ENCODE measurements at regions not wholly inside any gene's neighbourhood (a gene's known extent, or its start where the extent isn't known, plus 50 kb on each side); places are given as distances from the start of the nearest gene placed in this dataset.
"Not testable (repeated sequence)": the region's sequence is repeated elsewhere in the genome, so short reads cannot be mapped to it uniquely, and the experiment has no call there.

DNA sequence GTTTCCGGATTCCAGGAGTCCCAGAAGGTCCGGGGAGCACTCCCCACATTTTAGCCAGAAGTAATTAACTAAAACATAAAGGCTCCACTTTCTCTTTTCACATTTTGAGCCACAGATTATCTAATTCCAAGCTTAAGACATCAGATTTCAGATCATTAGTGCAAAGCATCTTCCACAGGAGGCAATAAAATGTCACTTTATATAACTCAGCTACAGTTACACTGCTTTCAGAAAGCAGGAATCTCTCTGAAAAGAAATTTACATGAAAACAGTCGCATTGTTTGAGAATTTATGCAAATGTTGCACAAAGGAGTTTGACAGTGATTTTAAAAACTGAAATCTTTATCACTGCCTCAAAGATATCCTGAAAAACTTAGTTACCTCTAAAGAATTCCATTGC is 99.7 kb downstream of the LMO4 start:
- no peaks in the 10 kb centered on the region for H3K36me3 ChIP-seq (ENCODE audit: insufficient read depth, low read length)
- H3K9me2 ChIP-seq (ENCODE audit: insufficient read depth, low read length), result no peaks in the 10 kb centered on the region
- POLR2A ChIA-PET, result interaction anchor here (1.5 kb wide), 1 partner anchor 10 kb away, joined by 8 read pairs; no protein-coding TSS in a partner anchor
- no peaks in the 10 kb centered on the region for H3K79me2 ChIP-seq (ENCODE audit: insufficient read depth, low read depth, low read length)
- no peak overlapping the region for H3K4me3 ChIP-seq (ENCODE audit: low read depth, low read length, poor library complexity, severe bottlenecking)
- H2AFZ ChIP-seq (ENCODE audit: low read length), result no peak overlapping the region
- H3K9me3 ChIP-seq (ENCODE audit: low read length), result no peaks in the 10 kb centered on the region
- no peak overlapping the region for H3K4me2 ChIP-seq (ENCODE audit: low read length)
- H3K27ac ChIP-seq (ENCODE audit: low read depth, low read length, poor library complexity, severe bottlenecking), result no peak overlapping the region
- BruUV-seq (replicated peaks), result no TSS peak
- DNase-seq (ENCODE audit: low spot score), result no peak
- H4K20me1 ChIP-seq (ENCODE audit: insufficient read depth, low read length), result no peaks in the 10 kb centered on the region
- TF ChIP-seq, protein P1, sequence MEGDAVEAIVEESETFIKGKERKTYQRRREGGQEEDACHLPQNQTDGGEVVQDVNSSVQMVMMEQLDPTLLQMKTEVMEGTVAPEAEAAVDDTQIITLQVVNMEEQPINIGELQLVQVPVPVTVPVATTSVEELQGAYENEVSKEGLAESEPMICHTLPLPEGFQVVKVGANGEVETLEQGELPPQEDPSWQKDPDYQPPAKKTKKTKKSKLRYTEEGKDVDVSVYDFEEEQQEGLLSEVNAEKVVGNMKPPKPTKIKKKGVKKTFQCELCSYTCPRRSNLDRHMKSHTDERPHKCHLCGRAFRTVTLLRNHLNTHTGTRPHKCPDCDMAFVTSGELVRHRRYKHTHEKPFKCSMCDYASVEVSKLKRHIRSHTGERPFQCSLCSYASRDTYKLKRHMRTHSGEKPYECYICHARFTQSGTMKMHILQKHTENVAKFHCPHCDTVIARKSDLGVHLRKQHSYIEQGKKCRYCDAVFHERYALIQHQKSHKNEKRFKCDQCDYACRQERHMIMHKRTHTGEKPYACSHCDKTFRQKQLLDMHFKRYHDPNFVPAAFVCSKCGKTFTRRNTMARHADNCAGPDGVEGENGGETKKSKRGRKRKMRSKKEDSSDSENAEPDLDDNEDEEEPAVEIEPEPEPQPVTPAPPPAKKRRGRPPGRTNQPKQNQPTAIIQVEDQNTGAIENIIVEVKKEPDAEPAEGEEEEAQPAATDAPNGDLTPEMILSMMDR (conservative IDR thresholded peaks at IDR 0.05; ENCODE audit: low read length), result no peak
- no peak for TF ChIP-seq EZH2phosphoT487 (IDR thresholded peaks at IDR 0.05; ENCODE audit: borderline replicate concordance, low read depth, low read length)
- intact Hi-C loops (cut with micrococcal nuclease; ENCODE audit: unreplicated experiment), result no loop called here
- CTCF ChIA-PET (ENCODE audit: unreplicated experiment), result no interaction called here
- no peaks in the 10 kb centered on the region for H3K4me1 ChIP-seq (ENCODE audit: insufficient read depth, low read length, poor library complexity, severe bottlenecking)

DNA sequence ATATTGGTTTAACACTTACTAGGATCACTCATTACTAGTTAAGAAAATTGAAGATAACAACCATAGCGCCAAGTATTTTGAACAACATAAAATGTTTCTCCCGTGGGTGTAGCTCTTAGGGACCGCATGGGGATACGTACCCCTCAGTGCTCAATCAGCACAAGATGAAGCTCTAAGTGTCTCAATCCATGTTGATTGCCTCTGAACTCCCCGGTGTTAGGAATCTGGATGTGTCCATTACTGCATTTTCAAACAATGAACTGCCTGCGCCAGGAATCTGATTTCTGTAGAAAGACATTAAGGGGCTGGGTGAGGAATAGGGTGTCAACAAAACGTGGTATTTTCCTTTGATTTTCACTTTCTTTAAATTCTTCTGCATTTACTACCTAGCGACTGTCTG is 100.2 kb downstream of the LMO4 start:
- H3K27ac ChIP-seq (ENCODE audit: low read depth, low read length, poor library complexity, severe bottlenecking), result no peak overlapping the region
- no peaks in the 10 kb centered on the region for H3K9me3 ChIP-seq (ENCODE audit: low read length)
- ChIA-PET CTCF (ENCODE audit: unreplicated experiment) (no interaction called here), POLR2A (interaction anchor here (1.5 kb wide), 1 partner anchor 10 kb away, joined by 8 read pairs; no protein-coding TSS in a partner anchor)
- TF ChIP-seq, protein P1 (conservative IDR thresholded peaks at IDR 0.05; ENCODE audit: low read length), result no peak
- TF ChIP-seq EZH2phosphoT487 (IDR thresholded peaks at IDR 0.05; ENCODE audit: borderline replicate concordance, low read depth, low read length), result no peak
- no peak overlapping the region for H2AFZ ChIP-seq (ENCODE audit: low read length)
- intact Hi-C loops (cut with micrococcal nuclease; ENCODE audit: unreplicated experiment), result no loop called here
- H3K36me3 ChIP-seq (ENCODE audit: insufficient read depth, low read length), result no peaks in the 10 kb centered on the region
- H3K79me2 ChIP-seq (ENCODE audit: insufficient read depth, low read depth, low read length), result no peaks in the 10 kb centered on the region
- H4K20me1 ChIP-seq (ENCODE audit: insufficient read depth, low read length), result no peaks in the 10 kb centered on the region
- no peak overlapping the region for H3K4me2 ChIP-seq (ENCODE audit: low read length)
- no peaks in the 10 kb centered on the region for H3K9me2 ChIP-seq (ENCODE audit: insufficient read depth, low read length)
- BruUV-seq (replicated peaks), result no TSS peak
- no peak overlapping the region for H3K4me3 ChIP-seq (ENCODE audit: low read depth, low read length, poor library complexity, severe bottlenecking)
- no peaks in the 10 kb centered on the region for H3K4me1 ChIP-seq (ENCODE audit: insufficient read depth, low read length, poor library complexity, severe bottlenecking)
- DNase-seq (ENCODE audit: low spot score), result no peak

DNA sequence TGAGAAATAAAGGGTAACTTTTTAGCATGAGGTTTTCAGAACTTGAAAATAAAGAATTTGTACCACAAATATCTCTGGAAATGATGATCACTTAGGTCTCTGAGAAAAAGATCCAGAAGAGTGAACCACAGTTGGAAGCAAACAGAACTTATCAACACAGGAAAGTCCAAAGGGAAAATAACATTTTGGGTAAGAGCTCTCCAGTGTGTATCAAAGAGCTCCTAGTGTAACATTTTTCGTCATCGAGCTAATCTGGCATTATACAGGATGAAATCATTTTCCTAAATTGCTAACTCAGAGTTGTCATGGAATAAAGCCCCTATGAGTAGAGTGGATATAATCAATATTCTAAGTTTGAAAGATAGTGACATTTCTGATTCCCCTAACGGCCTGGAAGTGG is 104.0 kb downstream of the LMO4 start:
- TF ChIP-seq EZH2phosphoT487 (IDR thresholded peaks at IDR 0.05; ENCODE audit: borderline replicate concordance, low read depth, low read length), result no peak
- TF ChIP-seq, protein P1 (conservative IDR thresholded peaks at IDR 0.05; ENCODE audit: low read length), result no peak
- POLR2A ChIA-PET, result interaction anchor here (0.6 kb wide), 1 partner anchor 94 kb away, joined by 3 read pairs; no protein-coding TSS in a partner anchor
- H3K79me2 ChIP-seq (ENCODE audit: insufficient read depth, low read depth, low read length), result no peaks in the 10 kb centered on the region
- no peaks in the 10 kb centered on the region for H3K9me2 ChIP-seq (ENCODE audit: insufficient read depth, low read length)
- no peak overlapping the region for H3K4me2 ChIP-seq (ENCODE audit: low read length)
- no peaks in the 10 kb centered on the region for H4K20me1 ChIP-seq (ENCODE audit: insufficient read depth, low read length)
- CTCF ChIA-PET (ENCODE audit: unreplicated experiment), result no interaction called here
- BruUV-seq (replicated peaks), result no TSS peak
- no peaks in the 10 kb centered on the region for H3K4me1 ChIP-seq (ENCODE audit: insufficient read depth, low read length, poor library complexity, severe bottlenecking)
- no peak overlapping the region for H3K4me3 ChIP-seq (ENCODE audit: low read depth, low read length, poor library complexity, severe bottlenecking)
- intact Hi-C loops (cut with micrococcal nuclease; ENCODE audit: unreplicated experiment), result no loop called here
- DNase-seq (ENCODE audit: low spot score), result no peak
- H2AFZ ChIP-seq (ENCODE audit: low read length), result no peak overlapping the region
- H3K9me3 ChIP-seq (ENCODE audit: low read length), result no peaks in the 10 kb centered on the region
- no peaks in the 10 kb centered on the region for H3K36me3 ChIP-seq (ENCODE audit: insufficient read depth, low read length)
- no peak overlapping the region for H3K27ac ChIP-seq (ENCODE audit: low read depth, low read length, poor library complexity, severe bottlenecking)

DNA sequence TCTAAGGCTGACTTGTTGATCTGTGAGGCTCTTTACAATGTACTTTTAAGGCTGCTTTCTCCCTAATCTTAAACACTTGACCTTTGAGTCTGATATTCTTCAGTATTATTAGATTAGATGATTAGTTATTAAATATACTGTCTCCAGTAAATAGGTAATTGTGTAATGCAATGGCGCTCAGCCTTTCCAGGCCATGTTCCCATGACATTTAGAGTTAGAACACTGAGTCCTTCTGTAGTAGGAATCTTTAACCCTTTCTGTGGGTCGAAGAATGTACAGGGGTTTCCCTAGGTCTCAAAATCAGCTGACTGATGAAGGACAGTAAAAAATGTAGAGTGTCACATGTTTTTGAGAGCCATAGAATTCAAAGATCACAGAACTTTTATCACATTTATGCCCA is 104.4 kb downstream of the LMO4 start:
- BruUV-seq (replicated peaks); intact Hi-C loops (cut with micrococcal nuclease; ENCODE audit: unreplicated experiment); DNase-seq (ENCODE audit: low spot score); H3K4me3 ChIP-seq (ENCODE audit: low read depth, low read length, poor library complexity, severe bottlenecking); H3K4me1 ChIP-seq (ENCODE audit: insufficient read depth, low read length, poor library complexity, severe bottlenecking); H3K4me2 ChIP-seq (ENCODE audit: low read length); H3K27ac ChIP-seq (ENCODE audit: low read depth, low read length, poor library complexity, severe bottlenecking); H3K9me3 ChIP-seq (ENCODE audit: low read length); H3K36me3 ChIP-seq (ENCODE audit: insufficient read depth, low read length); H4K20me1 ChIP-seq (ENCODE audit: insufficient read depth, low read length); H3K79me2 ChIP-seq (ENCODE audit: insufficient read depth, low read depth, low read length); H2AFZ ChIP-seq (ENCODE audit: low read length); H3K9me2 ChIP-seq (ENCODE audit: insufficient read depth, low read length): not testable (repeated sequence)
- POLR2A ChIA-PET, result interaction anchor here (0.7 kb wide), 2 partner anchors 19 to 228 kb away, joined by 3 to 4 read pairs; no protein-coding TSS in a partner anchor
- CTCF ChIA-PET (ENCODE audit: unreplicated experiment), result interaction anchor here (0.6 kb wide), 1 partner anchor 315 kb away, joined by 5 read pairs; no protein-coding TSS in a partner anchor

Data from OCI-LY7 (cell line).